PC-3 (cell line): ENCODE measurements at regions not wholly inside any gene's neighbourhood (a gene's known extent, or its start where the extent isn't known, plus 50 kb on each side); places are given as distances from the start of the nearest gene placed in this dataset.

Source experiments
- CTCF ChIP-seq: fragments of 300-600 bp; sonication (generic); conservative IDR thresholded peaks from 2 replicates; pipeline ENCODE4 v1.5.1; 2017; ENCODE audit warnings: antibody characterized with exemption, low read depth, mild to moderate bottlenecking, low read length
- EZH2 ChIP-seq: fragments of 300-600 bp; sonication (generic); IDR thresholded peaks from one replicate; pipeline ENCODE4 v1.6.1; 2017; ENCODE audit warnings: antibody characterized with exemption, mild to moderate bottlenecking, low read length; ENCODE audit not compliant: unreplicated experiment
- EZH2phosphoT487 ChIP-seq: fragments of 300-600 bp; sonication (generic); IDR thresholded peaks from 2 replicates; pipeline ENCODE4 v1.6.1; 2018; ENCODE audit warnings: mild to moderate bottlenecking, antibody characterized with exemption, low read length, borderline replicate concordance

- TF ChIP-seq CTCF (no peak), EZH2phosphoT487 (no peak), EZH2 (no peak)
Measured at GRCh38 chr5:124103671-124104070, 591.7 kb downstream of the CSNK1G3 start.
